GM21737 (cell line): ENCODE measurements at regions not wholly inside any gene's neighbourhood (a gene's known extent, or its start where the extent isn't known, plus 50 kb on each side); places are given as distances from the start of the nearest gene placed in this dataset.
"Not testable (repeated sequence)": the region's sequence is repeated elsewhere in the genome, so short reads cannot be mapped to it uniquely, and the experiment has no call there.

ENCODE experiments used
- ATAC-seq: cut with Tn5 transposase; IDR thresholded peaks from one replicate; pipeline ENCODE4 v1.9.1; 2021; ENCODE audit warnings: mild to moderate bottlenecking, moderate library complexity; ENCODE audit not compliant: unreplicated experiment

DNA sequence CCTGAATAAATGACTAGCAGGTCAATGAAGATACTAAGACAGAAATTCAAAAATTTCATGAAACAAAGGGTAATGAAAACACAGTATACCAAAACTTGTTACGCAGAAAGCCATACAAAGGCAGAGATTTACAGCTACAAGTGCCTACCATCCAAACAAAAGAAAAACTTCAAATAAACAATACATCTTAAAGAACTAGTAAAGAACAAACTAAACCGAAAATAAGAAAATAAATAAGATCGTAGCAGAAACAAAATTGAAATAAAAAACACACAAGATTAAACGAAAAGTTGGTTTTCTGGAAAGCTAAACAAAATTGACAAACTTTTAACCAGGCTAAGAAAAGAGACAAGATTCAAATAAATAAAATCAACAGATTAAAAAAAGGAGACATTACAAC, 51.5 kb downstream of the VPREB1 start:
- ATAC-seq = not testable (repeated sequence)

DNA sequence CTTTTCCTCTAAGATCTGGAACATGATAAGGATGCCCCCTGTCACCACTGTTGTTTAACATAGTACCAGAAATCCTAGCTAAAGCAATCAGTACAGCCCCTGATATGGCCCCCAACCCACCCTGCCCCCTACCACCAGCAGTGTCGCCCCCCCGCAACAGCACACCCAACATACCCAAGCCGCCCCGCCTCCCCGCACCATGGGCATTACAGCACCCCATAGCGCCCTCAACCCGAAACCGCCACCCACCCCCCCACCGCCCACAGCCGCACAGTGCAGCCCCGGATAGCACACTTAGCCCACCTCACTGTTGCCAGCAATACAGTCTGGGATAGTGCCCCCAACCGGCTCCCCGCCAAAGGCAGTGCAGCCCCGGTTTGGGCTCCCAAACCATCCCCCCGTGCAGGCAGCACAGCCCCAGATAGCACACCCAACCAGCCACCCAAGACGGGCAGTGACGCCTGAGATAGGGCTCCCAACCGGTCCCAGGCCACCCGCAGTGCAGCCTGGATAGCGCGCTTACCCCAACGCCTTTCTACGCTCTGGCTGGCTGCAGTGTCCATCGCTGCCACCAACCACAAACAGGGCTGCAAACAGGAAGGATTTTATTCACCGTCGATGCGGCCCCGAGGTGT, 52.7 kb downstream of the VPREB1 start:
- not testable (repeated sequence) for ATAC-seq

- peak; percentile 96 for ATAC-seq
Measured at GRCh38 chr22:22297794-22298653, 53.4 kb downstream of the VPREB1 start.

DNA sequence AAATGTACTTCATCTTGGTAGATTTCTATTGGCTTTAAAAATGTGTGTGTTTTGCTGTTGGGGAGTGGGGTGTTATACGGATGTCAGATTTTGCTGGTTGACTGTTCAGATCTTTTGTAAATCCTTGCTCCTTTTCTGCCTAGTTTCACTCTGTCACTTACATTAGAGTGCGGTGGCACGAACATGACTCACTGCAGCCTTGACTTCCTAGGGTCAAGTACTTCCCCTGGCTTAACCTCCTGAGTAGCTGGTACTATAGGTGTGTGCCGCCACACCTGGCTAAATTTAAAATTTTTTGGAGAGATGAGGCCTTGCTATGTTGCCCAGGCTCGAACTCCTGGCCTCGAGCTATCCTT, 54.0 kb downstream of the VPREB1 start:
- not testable (repeated sequence) for ATAC-seq

DNA sequence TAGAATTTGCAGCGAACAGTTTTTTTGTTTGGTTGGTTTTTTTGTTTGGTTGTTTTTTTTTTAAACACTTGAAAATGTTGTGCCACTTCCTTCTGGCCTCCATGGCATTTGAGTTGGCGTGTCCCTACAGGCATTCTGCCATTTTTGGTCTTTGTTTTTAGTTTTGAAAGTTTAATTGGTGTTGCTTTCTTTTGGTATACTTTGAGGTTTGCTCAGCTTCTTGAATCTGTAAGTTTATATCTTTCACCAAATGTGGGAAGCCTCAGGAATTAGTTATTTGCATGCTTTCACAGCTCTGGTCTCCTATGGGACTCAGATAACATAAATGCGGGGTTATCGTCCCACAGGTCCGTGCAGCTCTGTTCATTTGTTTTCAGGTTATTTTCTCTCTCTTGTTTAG, 55.9 kb downstream of the VPREB1 start:
- not testable (repeated sequence) for ATAC-seq

DNA sequence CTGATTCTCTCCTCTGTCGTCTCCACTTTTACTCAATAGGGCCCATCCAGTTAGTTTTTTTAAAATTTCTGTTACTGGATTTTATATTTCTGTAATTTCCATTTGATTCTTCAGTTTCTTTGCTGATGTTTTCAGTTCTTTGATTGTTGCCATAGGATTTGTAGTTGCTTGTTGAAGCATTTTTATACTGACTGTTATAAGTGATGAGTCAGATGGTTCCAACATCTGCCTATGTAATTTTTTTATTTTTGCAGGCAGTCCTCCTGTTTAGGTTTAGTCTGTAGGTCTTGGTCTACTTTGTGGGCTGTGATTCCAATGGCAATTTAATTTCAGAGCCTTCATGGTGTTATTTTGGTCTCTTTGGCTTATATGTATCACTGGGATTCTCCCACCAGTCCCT, 56.4 kb downstream of the VPREB1 start:
- ATAC-seq = not testable (repeated sequence)

DNA sequence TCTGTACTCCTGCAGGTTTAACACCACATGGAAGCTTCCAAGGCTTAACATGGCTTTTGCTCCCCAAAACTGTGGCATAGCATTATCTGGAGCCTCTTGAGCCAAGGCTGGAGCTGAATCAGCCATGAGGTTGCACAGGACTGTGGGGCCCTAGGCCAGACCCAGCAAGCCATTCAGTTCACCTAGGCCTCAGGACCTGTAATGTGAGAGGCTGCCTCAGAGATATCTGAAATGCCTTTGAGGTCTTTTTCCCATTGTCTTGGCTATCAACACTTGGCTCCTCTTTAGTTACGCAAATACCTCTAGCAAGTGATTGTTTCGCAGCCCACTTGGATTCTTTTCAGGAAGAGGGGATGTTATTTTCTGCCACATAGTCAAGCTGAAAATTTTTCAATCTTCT, 72.0 kb downstream of the VPREB1 start:
- ATAC-seq = no peak

GRCh38 chr22:22318723-22319465, 74.3 kb downstream of the VPREB1 start:
- ATAC-seq = no peak

DNA sequence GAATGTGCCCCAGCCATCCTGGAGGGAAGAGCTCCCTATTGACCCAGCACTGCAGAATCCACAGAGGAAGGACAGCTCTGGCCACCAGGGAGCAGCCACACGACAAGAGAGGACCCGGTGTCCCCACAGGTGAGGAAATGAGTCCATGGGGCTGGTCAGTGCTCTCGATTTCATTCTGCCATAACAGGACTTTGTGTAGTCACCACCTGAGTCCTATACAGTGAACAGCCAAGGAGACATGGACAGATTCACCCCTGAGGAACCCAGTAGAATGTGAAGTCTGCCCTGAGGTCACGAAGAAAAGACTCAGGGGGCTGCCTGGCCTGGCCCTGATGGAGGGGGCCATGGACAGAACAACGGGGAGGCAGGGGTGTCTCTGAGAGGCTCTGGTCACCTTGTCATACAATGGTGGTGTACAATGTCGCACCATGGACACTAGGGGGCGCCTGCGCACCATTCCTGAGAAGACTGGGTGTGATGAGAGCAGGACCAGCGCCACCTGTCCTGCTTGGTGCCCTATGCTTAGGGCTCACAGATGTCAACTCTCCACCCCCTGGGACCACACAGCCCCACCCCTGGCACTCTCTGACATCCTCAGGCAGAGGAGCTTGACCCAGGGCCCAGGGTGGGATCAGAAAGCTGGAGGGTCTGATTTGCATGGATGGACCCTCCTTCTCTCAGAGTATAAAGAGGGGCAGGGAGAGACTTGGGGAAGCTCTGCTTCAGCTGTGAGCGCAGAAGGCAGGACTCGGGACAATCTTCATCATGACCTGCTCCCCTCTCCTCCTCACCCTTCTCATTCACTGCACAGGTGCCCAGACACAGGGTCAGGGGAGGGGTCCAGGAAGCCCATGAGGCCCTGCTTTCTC, 77.4 kb downstream of the VPREB1 start:
- peak; percentile 82 for ATAC-seq

- ATAC-seq = no peak
Measured at GRCh38 chr22:22322792-22323191, 78.2 kb downstream of the VPREB1 start.

DNA sequence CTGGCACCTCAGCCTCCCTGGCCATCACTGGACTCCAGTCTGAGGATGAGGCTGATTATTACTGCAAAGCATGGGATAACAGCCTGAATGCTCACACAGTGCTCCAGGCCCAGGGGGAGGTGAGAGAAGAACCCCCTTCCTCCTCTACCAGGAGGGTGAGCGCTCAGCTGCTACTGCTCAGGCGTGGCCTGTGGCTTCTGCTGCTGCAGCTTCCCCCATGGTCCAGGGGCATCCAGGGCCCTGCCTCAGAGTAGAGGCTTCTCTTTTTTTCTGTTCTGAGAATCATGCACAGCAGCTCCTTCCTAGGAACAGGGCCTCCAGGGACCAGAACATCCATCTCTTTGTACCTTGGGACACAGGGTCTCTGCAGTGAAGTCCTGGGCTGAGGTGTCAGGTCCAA, 83.1 kb downstream of the VPREB1 start:
- no peak for ATAC-seq

DNA sequence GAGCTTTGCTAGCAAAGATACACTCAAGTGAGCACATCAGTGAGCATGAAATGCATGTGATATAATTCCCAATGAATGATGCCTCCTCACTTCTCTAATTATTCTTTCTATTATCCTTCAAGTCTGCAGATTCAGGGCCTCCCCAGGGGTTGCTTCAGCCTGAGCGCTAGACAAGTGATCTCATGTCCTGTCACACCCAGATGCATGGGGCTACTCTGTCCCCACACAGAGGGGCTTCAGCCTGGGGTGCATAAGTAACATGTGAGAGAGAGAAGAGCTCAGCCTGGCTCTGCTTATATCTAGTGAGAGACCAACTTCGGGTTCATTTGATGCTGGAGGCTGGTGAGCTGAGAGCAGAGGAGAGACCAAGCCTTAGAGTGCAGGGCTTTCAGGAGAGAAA, 85.2 kb downstream of the VPREB1 start:
- ATAC-seq = no peak

- not testable (repeated sequence) for ATAC-seq
Measured at GRCh38 chr22:22335640-22336039, 91.1 kb downstream of the VPREB1 start.

GRCh38 chr22:22336333-22336732, 91.7 kb downstream of the VPREB1 start:
- ATAC-seq = not testable (repeated sequence)

DNA sequence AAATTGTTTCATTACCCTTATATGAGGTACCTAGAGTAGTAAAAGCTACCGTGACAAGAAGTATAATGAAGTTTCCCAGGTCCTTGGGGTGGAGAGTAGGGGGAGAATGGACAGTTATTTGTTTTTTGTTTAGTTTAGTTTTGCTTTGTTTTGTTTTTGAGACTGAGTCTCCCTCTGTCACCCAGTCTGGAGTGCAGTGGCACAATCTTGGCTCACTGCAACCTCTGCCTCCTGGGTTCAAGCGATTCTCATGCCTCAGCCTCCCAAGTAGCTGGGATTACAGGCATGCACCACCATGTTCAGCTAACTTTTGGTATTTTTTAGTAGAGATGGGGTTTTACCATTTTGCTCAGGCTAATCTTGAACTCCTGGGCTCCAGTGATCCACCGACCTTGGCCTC, 94.2 kb downstream of the VPREB1 start:
- ATAC-seq = not testable (repeated sequence)

DNA sequence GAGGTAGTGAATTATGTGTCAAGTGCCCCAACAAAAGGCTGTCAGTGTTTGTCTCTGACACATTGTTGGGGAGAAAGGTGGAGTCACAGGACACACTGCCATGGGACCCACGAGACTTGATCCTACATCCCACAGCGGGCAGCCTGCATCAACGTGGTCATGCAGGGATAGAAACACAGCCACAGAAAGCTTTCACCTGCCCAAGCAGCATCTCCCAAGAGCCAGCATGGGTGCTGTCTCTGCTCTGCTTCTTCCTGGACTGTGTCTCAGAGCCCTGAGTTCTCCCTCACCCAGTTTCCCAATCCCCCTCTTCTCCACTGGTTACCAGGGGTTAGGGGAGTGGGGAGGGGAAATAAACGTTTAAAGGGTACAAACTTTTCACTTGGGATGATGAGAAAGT, 97.2 kb downstream of the VPREB1 start:
- no peak for ATAC-seq

GRCh38 chr22:22342697-22343580, 98.4 kb downstream of the VPREB1 start:
- ATAC-seq = no peak

DNA sequence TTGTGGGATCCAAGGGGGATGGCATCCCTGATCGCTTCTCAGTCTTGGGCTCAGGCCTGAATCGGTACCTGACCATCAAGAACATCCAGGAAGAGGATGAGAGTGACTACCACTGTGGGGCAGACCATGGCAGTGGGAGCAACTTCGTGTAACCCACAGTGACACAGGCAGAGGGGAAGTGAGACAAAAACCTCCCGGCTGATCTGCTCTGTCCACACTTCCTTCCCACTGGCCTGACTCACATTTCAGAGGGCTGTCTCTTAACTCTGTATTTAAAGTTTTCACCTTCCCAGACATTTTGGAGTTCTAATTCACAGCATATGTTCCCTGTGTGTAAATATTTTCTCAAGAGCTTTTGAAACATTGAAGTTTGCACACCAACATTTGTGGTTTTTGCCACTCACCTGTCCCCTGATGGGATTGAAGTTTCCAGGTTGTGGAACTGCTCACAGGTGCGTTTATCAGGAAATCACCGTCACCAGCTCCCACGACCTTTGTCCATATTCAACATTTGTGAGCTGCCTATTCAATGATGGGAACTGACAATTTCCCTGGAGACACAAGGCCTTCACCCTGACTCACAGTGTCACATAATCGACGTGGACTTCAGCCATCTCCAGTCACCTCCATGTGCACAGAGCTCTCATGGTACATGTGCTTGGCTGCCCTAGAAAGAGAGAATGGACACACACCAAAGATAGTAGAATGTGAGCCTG, 99.2 kb downstream of the VPREB1 start:
- no peak for ATAC-seq

GRCh38 chr22:22344430-22344829, 99.8 kb downstream of the VPREB1 start:
- ATAC-seq = no peak
